ACC112 (cell line): ENCODE measurements at regions not wholly inside any gene's neighbourhood (a gene's known extent, or its start where the extent isn't known, plus 50 kb on each side); places are given as distances from the start of the nearest gene placed in this dataset.

Source experiments
- H2AFZ ChIP-seq: fragments of 200-600 bp; sonication (generic); one replicate; pipeline ENCODE4 v1.6.0; 2017; ENCODE audit warnings: antibody characterized with exemption, low read length; ENCODE audit not compliant: unreplicated experiment
- H3K27ac ChIP-seq: fragments of 200-600 bp; sonication (generic); 2 replicates; pipeline ENCODE4 v1.5.1; 2014; ENCODE audit warnings: low read depth, mild to moderate bottlenecking, antibody characterized with exemption, low read length, moderate library complexity
- H3K27me3 ChIP-seq: fragments of 200-600 bp; sonication (generic); 2 replicates; pipeline ENCODE4 v1.6.1; 2014; ENCODE audit warnings: mild to moderate bottlenecking, antibody characterized with exemption, low read length, moderate library complexity, mixed read lengths; ENCODE audit not compliant: insufficient read depth
- H3K36me3 ChIP-seq: fragments of 200-600 bp; sonication (generic); 2 replicates; pipeline ENCODE4 v1.6.1; 2016; ENCODE audit warnings: mild to moderate bottlenecking, antibody characterized with exemption, low read length, moderate library complexity, mixed read lengths; ENCODE audit not compliant: insufficient read depth
- H3K4me1 ChIP-seq: fragments of 200-600 bp; sonication (generic); one replicate; pipeline ENCODE4 v1.6.1; 2016; ENCODE audit warnings: low read length, mixed read lengths; ENCODE audit not compliant: insufficient read depth, unreplicated experiment, control insufficient read depth
- H3K4me3 ChIP-seq: fragments of 200-600 bp; sonication (generic); 2 replicates; pipeline ENCODE4 v1.5.1; 2014; ENCODE audit warnings: mild to moderate bottlenecking, low read depth, low read length
- H3K79me2 ChIP-seq: fragments of 200-600 bp; sonication (generic); one replicate; pipeline ENCODE4 v1.6.0; 2016; ENCODE audit warnings: low read length; ENCODE audit not compliant: control insufficient read depth, unreplicated experiment, insufficient read depth

- no peaks in the 10 kb centered on the region for H3K79me2 ChIP-seq
- no peak overlapping the region for H3K4me3 ChIP-seq
- peaks cover 11% of the 10 kb centered on the region for H3K4me1 ChIP-seq
- H3K27me3 ChIP-seq: no peaks in the 10 kb centered on the region
- no peaks in the 10 kb centered on the region for H3K36me3 ChIP-seq
- peak overlapping the region; percentile 11 for H3K27ac ChIP-seq
- no peak overlapping the region for H2AFZ ChIP-seq
Observed at GRCh38 chr6:168967281-168967925, 286.2 kb downstream of the THBS2 start.

- Histone ChIP-seq H3K79me2 (no peaks in the 10 kb centered on the region), H2AFZ (no peak overlapping the region), H3K27me3 (no peaks in the 10 kb centered on the region), H3K4me1 (peaks cover 11% of the 10 kb centered on the region), H3K27ac (no peak overlapping the region), H3K4me3 (no peak overlapping the region), H3K36me3 (no peaks in the 10 kb centered on the region)
Observed at GRCh38 chr6:168964138-168964835, 289.4 kb downstream of the THBS2 start.

GRCh38 chr6:168962886-168963285 lies 290.8 kb downstream of the THBS2 start:
- H3K36me3 ChIP-seq: no peaks in the 10 kb centered on the region
- no peaks in the 10 kb centered on the region for H3K79me2 ChIP-seq
- no peak overlapping the region for H3K27ac ChIP-seq
- H3K27me3 ChIP-seq: no peaks in the 10 kb centered on the region
- H3K4me1 ChIP-seq: peaks cover 9% of the 10 kb centered on the region
- H2AFZ ChIP-seq: no peak overlapping the region
- H3K4me3 ChIP-seq: no peak overlapping the region

GRCh38 chr6:168961264-168961656 lies 292.4 kb downstream of the THBS2 start:
- H3K4me3 ChIP-seq: no peak overlapping the region
- no peaks in the 10 kb centered on the region for H3K79me2 ChIP-seq
- no peaks in the 10 kb centered on the region for H3K36me3 ChIP-seq
- H3K27me3 ChIP-seq: no peaks in the 10 kb centered on the region
- peaks cover 5% of the 10 kb centered on the region for H3K4me1 ChIP-seq
- no peak overlapping the region for H2AFZ ChIP-seq
- no peak overlapping the region for H3K27ac ChIP-seq

- no peak overlapping the region for H2AFZ ChIP-seq
- no peak overlapping the region for H3K4me3 ChIP-seq
- no peaks in the 10 kb centered on the region for H3K79me2 ChIP-seq
- no peak overlapping the region for H3K27ac ChIP-seq
- H3K4me1 ChIP-seq: peaks cover 7% of the 10 kb centered on the region
- H3K36me3 ChIP-seq: no peaks in the 10 kb centered on the region
- H3K27me3 ChIP-seq: no peaks in the 10 kb centered on the region
Observed at GRCh38 chr6:168960551-168961263, 292.9 kb downstream of the THBS2 start.

GRCh38 chr6:168959696-168960095 lies 293.9 kb downstream of the THBS2 start:
- H3K36me3 ChIP-seq: no peaks in the 10 kb centered on the region
- peaks cover 7% of the 10 kb centered on the region for H3K4me1 ChIP-seq
- no peak overlapping the region for H3K4me3 ChIP-seq
- H3K27me3 ChIP-seq: no peaks in the 10 kb centered on the region
- no peak overlapping the region for H3K27ac ChIP-seq
- no peak overlapping the region for H2AFZ ChIP-seq
- H3K79me2 ChIP-seq: no peaks in the 10 kb centered on the region

- Histone ChIP-seq H3K4me3 (no peak overlapping the region), H3K36me3 (no peaks in the 10 kb centered on the region), H2AFZ (peak overlapping the region; percentile 48), H3K27ac (no peak overlapping the region), H3K27me3 (no peaks in the 10 kb centered on the region), H3K4me1 (peaks cover 7% of the 10 kb centered on the region), H3K79me2 (no peaks in the 10 kb centered on the region)
Observed at GRCh38 chr6:168956884-168957730, 296.5 kb downstream of the THBS2 start.

GRCh38 chr6:168956141-168956838 lies 297.4 kb downstream of the THBS2 start:
- no peaks in the 10 kb centered on the region for H3K27me3 ChIP-seq
- no peaks in the 10 kb centered on the region for H3K36me3 ChIP-seq
- H3K4me3 ChIP-seq: no peak overlapping the region
- H3K4me1 ChIP-seq: peaks cover 7% of the 10 kb centered on the region
- peak overlapping the region; percentile 48 for H2AFZ ChIP-seq
- H3K27ac ChIP-seq: no peak overlapping the region
- no peaks in the 10 kb centered on the region for H3K79me2 ChIP-seq

GRCh38 chr6:168953461-168953860 lies 300.2 kb downstream of the THBS2 start:
- no peaks in the 10 kb centered on the region for H3K79me2 ChIP-seq
- H3K27me3 ChIP-seq: 0 out of 2 replicates have a peak, but pooled peaks cover 4% of the 10 kb centered on the region
- H3K27ac ChIP-seq: no peak overlapping the region
- H2AFZ ChIP-seq: no peak overlapping the region
- H3K4me3 ChIP-seq: no peak overlapping the region
- H3K4me1 ChIP-seq: peaks cover 7% of the 10 kb centered on the region
- H3K36me3 ChIP-seq: no peaks in the 10 kb centered on the region

GRCh38 chr6:168951217-168951616 lies 302.4 kb downstream of the THBS2 start:
- H3K36me3 ChIP-seq: no peaks in the 10 kb centered on the region
- no peak overlapping the region for H3K4me3 ChIP-seq
- no peaks in the 10 kb centered on the region for H3K79me2 ChIP-seq
- peaks cover under 1% of the 10 kb centered on the region for H3K4me1 ChIP-seq
- H3K27ac ChIP-seq: no peak overlapping the region
- 0 out of 2 replicates have a peak, but pooled peaks cover 4% of the 10 kb centered on the region for H3K27me3 ChIP-seq
- no peak overlapping the region for H2AFZ ChIP-seq
